NT2/D1 (cell line): ENCODE measurements at regions not wholly inside any gene's neighbourhood (a gene's known extent, or its start where the extent isn't known, plus 50 kb on each side); places are given as distances from the start of the nearest gene placed in this dataset.

Experiments used
- YY1 ChIP-seq: IDR thresholded peaks from 2 replicates; pipeline ENCODE4 v1.6.1; 2011; ENCODE audit not compliant: insufficient read length, insufficient read depth
- ZNF274 ChIP-seq: IDR thresholded peaks from 2 replicates; pipeline ENCODE4 v1.6.1; 2011; ENCODE audit warnings: mild to moderate bottlenecking, low read depth, low read length

DNA sequence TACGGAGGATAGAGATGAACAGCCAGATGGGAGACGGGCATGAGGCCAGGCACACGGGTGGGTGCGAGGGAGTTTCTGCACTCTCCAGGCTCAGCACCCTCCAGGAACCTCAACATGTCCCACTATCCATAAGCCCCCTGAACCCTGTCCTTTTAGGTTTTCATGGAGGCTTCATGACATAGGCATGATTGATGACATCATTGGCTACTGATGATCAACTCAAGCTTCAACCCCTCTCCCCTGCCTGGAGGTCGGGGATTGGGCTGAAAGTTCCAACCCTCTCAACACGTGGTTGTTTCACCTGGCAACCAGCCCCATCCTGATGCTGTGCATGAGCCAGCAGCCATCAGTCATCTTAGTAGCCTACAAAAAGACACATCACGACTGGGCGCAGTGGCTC, 360.7 kb upstream of the AUTS2 start:
- TF ChIP-seq YY1 (no peak), ZNF274 (no peak)
